DOHH2 (cell line): ENCODE measurements at regions not wholly inside any gene's neighbourhood (a gene's known extent, or its start where the extent isn't known, plus 50 kb on each side); places are given as distances from the start of the nearest gene placed in this dataset.

ENCODE experiments used
- CTCF ChIP-seq: fragments of 200-600 bp; sonication (generic); IDR thresholded peaks from one replicate; pipeline ENCODE4 v1.5.1; 2014; ENCODE audit warnings: antibody characterized with exemption, mild to moderate bottlenecking, low read depth, low read length; ENCODE audit not compliant: poor library complexity, severe bottlenecking
- EZH2phosphoT487 ChIP-seq: fragments of 200-600 bp; sonication (generic); IDR thresholded peaks from 2 replicates; pipeline ENCODE4 v1.6.1; 2017; ENCODE audit warnings: borderline replicate concordance, mild to moderate bottlenecking, antibody characterized with exemption, low read length, moderate library complexity, mixed read lengths

- TF ChIP-seq CTCF (no peak), EZH2phosphoT487 (no peak)
Observed at GRCh38 chr9:36471359-36471758, 71.3 kb upstream of the RNF38 start.
